Vagina (tissue), 2 donors: ENCODE measurements at regions not wholly inside any gene's neighbourhood (a gene's known extent, or its start where the extent isn't known, plus 50 kb on each side); places are given as distances from the start of the nearest gene placed in this dataset.

Source experiments
- DNase-seq, 2 donors: peaks; one replicate each; pipeline ENCODE4 v3.0.0-alpha.2; 2017; ENCODE audit errors: extremely low spot score in 2 of 2
- H3K27ac ChIP-seq: fragments of 200-600 bp; sonication (generic); one replicate; pipeline ENCODE4 v1.5.1; 2019
- H3K27me3 ChIP-seq: fragments of 200-600 bp; sonication (generic); one replicate; pipeline ENCODE4 v1.5.1; 2019
- H3K36me3 ChIP-seq, 2 donors: fragments of 200-600 bp; sonication (generic); one replicate each; pipeline ENCODE4 v1.5.1; 2017 to 2019
- H3K4me1 ChIP-seq: fragments of 200-600 bp; sonication (generic); one replicate; pipeline ENCODE4 v1.5.1; 2019
- H3K4me3 ChIP-seq, 2 donors: fragments of 200-600 bp; sonication (generic); 1 replicate in 1 of 2; 2 replicates in 1 of 2; pipeline ENCODE4 v1.5.1; 2016 to 2019
- H3K9me3 ChIP-seq: fragments of 200-600 bp; sonication (generic); one replicate; pipeline ENCODE4 v1.5.1; 2019
- POLR2A ChIP-seq, 2 donors: fragments of 450-650 bp; IDR thresholded peaks; one replicate each; pipeline ENCODE4 v1.6.1; 2017; ENCODE audit warnings: antibody characterized with exemption in 2 of 2, mild to moderate bottlenecking in 2 of 2, moderate library complexity in 2 of 2
- POLR2AphosphoS5 ChIP-seq, 2 donors: sonication (generic); formaldehyde crosslinking; IDR thresholded peaks; one replicate each; pipeline ENCODE4 v1.9.0; 2017; ENCODE audit warnings: antibody characterized with exemption in 2 of 2, mild to moderate bottlenecking in 2 of 2, low read depth in 1 of 2; ENCODE audit not compliant: insufficient read depth in 1 of 2
- intact Hi-C: fragments of 100-400 bp; cut with DNase I; formaldehyde crosslinking; loops from one replicate; pipeline ENCODE4 v1.15.1; 2023
- TF ChIP-seq, protein P1 (sequence below), 3 experiments: fragments of 450-650 bp in 2 of 3; fragments of 200-600 bp in 1 of 3; sonication (generic) in 1 of 3; IDR thresholded peaks; one replicate each; pipeline ENCODE4 v1.5.1; 2017 to 2019; ENCODE audit warnings: antibody characterized with exemption in 3 of 3, mild to moderate bottlenecking in 2 of 3, moderate library complexity in 2 of 3

DNA sequence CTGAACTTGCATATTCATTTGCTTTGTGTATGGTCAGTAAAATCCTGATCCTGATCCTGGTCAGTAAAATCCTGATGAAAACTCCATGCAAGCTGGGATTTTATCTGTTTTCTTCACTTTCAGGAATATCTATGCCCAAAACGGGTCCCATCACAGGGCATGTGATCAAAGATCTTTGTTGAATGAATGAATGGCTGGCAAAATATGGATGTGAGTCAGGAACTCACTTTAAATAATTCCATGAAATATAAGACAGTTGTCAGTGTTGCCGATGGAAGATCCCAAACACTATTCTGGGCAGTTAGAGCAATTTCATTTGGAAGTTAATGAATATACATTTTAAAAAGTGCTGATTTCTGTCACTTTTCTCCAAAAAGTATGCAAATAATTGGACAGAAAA is 598.4 kb downstream of the GBA3 start:
- H3K27ac ChIP-seq = no peak overlapping the region
- H3K36me3 ChIP-seq = no peaks in the 10 kb centered on the region
- no peaks in the 10 kb centered on the region for H3K9me3 ChIP-seq
- TF ChIP-seq POLR2A (IDR thresholded peaks at IDR 0.05) = no peak
- TF ChIP-seq, protein P1, sequence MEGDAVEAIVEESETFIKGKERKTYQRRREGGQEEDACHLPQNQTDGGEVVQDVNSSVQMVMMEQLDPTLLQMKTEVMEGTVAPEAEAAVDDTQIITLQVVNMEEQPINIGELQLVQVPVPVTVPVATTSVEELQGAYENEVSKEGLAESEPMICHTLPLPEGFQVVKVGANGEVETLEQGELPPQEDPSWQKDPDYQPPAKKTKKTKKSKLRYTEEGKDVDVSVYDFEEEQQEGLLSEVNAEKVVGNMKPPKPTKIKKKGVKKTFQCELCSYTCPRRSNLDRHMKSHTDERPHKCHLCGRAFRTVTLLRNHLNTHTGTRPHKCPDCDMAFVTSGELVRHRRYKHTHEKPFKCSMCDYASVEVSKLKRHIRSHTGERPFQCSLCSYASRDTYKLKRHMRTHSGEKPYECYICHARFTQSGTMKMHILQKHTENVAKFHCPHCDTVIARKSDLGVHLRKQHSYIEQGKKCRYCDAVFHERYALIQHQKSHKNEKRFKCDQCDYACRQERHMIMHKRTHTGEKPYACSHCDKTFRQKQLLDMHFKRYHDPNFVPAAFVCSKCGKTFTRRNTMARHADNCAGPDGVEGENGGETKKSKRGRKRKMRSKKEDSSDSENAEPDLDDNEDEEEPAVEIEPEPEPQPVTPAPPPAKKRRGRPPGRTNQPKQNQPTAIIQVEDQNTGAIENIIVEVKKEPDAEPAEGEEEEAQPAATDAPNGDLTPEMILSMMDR (IDR thresholded peaks at IDR 0.05) = no peak
- TF ChIP-seq POLR2AphosphoS5 (IDR thresholded peaks at IDR 0.05; ENCODE audit: insufficient read depth in 1 of 2, low read depth in 1 of 2) = no peak
- H3K4me1 ChIP-seq = no peaks in the 10 kb centered on the region
- DNase-seq = no peak
- intact Hi-C loops = no loop called here
- H3K27me3 ChIP-seq = no peaks in the 10 kb centered on the region
- H3K4me3 ChIP-seq = no peak overlapping the region

- intact Hi-C loops = no loop called here
- H3K27me3 ChIP-seq = no peaks in the 10 kb centered on the region
- H3K4me1 ChIP-seq = no peaks in the 10 kb centered on the region
- no peaks in the 10 kb centered on the region for H3K9me3 ChIP-seq
- TF ChIP-seq, protein P1 (IDR thresholded peaks at IDR 0.05) = no peak
- no peak for TF ChIP-seq POLR2AphosphoS5 (IDR thresholded peaks at IDR 0.05; ENCODE audit: insufficient read depth in 1 of 2, low read depth in 1 of 2)
- H3K4me3 ChIP-seq = no peak overlapping the region
- H3K27ac ChIP-seq = no peak overlapping the region
- DNase-seq = no peak
- no peaks in the 10 kb centered on the region for H3K36me3 ChIP-seq
These were observed 597.9 kb downstream of the GBA3 start for GRCh38 chr4:23290656-23291055.

- H3K4me3 ChIP-seq = no peak overlapping the region
- intact Hi-C loops = no loop called here
- TF ChIP-seq, protein P1 (IDR thresholded peaks at IDR 0.05) = no peak
- TF ChIP-seq POLR2AphosphoS5 (IDR thresholded peaks at IDR 0.05; ENCODE audit: insufficient read depth in 1 of 2, low read depth in 1 of 2) (no peak), POLR2A (IDR thresholded peaks at IDR 0.05) (no peak)
- H3K27ac ChIP-seq = no peak overlapping the region
- H3K36me3 ChIP-seq = no peaks in the 10 kb centered on the region
- H3K27me3 ChIP-seq = no peaks in the 10 kb centered on the region
- DNase-seq = no peak
- no peaks in the 10 kb centered on the region for H3K9me3 ChIP-seq
- no peaks in the 10 kb centered on the region for H3K4me1 ChIP-seq
These were observed 586.7 kb downstream of the GBA3 start for GRCh38 chr4:23279377-23279986.

DNA sequence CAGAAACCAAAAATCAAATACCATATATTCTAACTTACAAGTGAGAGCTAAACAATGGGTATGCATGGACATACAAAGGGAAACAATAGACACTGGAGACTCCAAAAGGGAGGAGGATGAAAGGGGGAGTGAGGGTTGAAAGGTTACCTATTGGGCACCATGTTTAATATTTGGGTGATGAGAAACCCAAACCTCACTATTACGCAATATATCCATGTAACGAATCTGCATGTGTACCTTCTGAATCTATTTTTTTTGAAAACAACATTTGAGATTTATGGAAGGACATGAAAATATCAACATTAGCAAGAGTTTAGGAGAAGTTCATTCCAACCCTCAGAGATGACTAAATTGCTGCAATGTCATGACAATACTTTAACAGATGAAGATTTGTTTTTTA is 586.1 kb downstream of the GBA3 start:
- intact Hi-C loops = no loop called here
- Histone ChIP-seq H3K27me3 (no peaks in the 10 kb centered on the region), H3K4me1 (no peaks in the 10 kb centered on the region), H3K36me3 (no peaks in the 10 kb centered on the region), H3K4me3 (no peak overlapping the region), H3K9me3 (no peaks in the 10 kb centered on the region), H3K27ac (no peak overlapping the region)
- TF ChIP-seq POLR2AphosphoS5 (IDR thresholded peaks at IDR 0.05; ENCODE audit: insufficient read depth in 1 of 2, low read depth in 1 of 2) = no peak
- TF ChIP-seq, protein P1 (IDR thresholded peaks at IDR 0.05) = no peak
- no peak for TF ChIP-seq POLR2A (IDR thresholded peaks at IDR 0.05)
- no peak for DNase-seq

GRCh38 chr4:23276076-23276475 is 583.3 kb downstream of the GBA3 start:
- no peaks in the 10 kb centered on the region for H3K36me3 ChIP-seq
- H3K27me3 ChIP-seq = no peaks in the 10 kb centered on the region
- intact Hi-C loops = no loop called here
- H3K9me3 ChIP-seq = no peaks in the 10 kb centered on the region
- TF ChIP-seq POLR2AphosphoS5 (IDR thresholded peaks at IDR 0.05; ENCODE audit: insufficient read depth in 1 of 2, low read depth in 1 of 2) (no peak), POLR2A (IDR thresholded peaks at IDR 0.05) (no peak)
- TF ChIP-seq, protein P1 (IDR thresholded peaks at IDR 0.05) = no peak
- no peak for DNase-seq
- H3K27ac ChIP-seq = no peak overlapping the region
- H3K4me1 ChIP-seq = no peaks in the 10 kb centered on the region
- no peak overlapping the region for H3K4me3 ChIP-seq
